ENCODE measurements at regions not wholly inside any gene's neighbourhood (a gene's known extent, or its start where the extent isn't known, plus 50 kb on each side); places are given as distances from the start of the nearest gene placed in this dataset.

GRCh38 chr7:136637813-136638212, 230.6 kb upstream of the CHRM2 start:
- no peak overlapping the region for H3K9ac ChIP-seq (ENCODE audit: low read depth in 1 of 2, low read length in 2 of 2)
- 77% methylated on average over 2 of the region's 2 CpGs for WGBS

GRCh38 chr7:136635751-136636150, 232.7 kb upstream of the CHRM2 start:
- Histone ChIP-seq H3K27ac (ENCODE audit: low read depth in 1 of 2, low read length in 2 of 2) (no peak overlapping the region), H3K27me3 (ENCODE audit: control insufficient read depth in 4 of 4, insufficient read depth in 4 of 4, low read length in 3 of 4) (no peaks in the 10 kb centered on the region), H3K4me1 (ENCODE audit: control insufficient read depth in 4 of 4, insufficient read depth in 4 of 4, low read length in 3 of 4) (no peaks in the 10 kb centered on the region), H3K9me3 (ENCODE audit: control insufficient read depth in 4 of 4, low read length in 3 of 4) (peaks cover 0 to 1% (median 0%) of the 10 kb centered on the region in 4 donors), H3K36me3 (ENCODE audit: control insufficient read depth in 4 of 4, insufficient read depth in 3 of 4, low read depth in 1 of 4, low read length in 3 of 4) (no peaks in the 10 kb centered on the region), H3K4me3 (ENCODE audit: low read depth in 1 of 3, low read length in 3 of 3) (no peak overlapping the region), H3K9ac (ENCODE audit: low read depth in 1 of 2, low read length in 2 of 2) (no peak overlapping the region)
- WGBS, result 61% methylated on average over 3 of the region's 3 CpGs
- DNase-seq (ENCODE audit: low spot score), result no peak
- TF ChIP-seq TAF1 (conservative IDR thresholded peaks at IDR 0.05), result no peak
- TF ChIP-seq RXRA (IDR thresholded peaks at IDR 0.05), result no peak
- TF ChIP-seq FOXA2 (IDR thresholded peaks at IDR 0.05), result no peak
- TF ChIP-seq YY1 (IDR thresholded peaks at IDR 0.05), result no peak
- TF ChIP-seq HNF4A (conservative IDR thresholded peaks at IDR 0.05), result no peak
- no peak for TF ChIP-seq RAD21 (IDR thresholded peaks at IDR 0.05)
- no peak for TF ChIP-seq FOXA1 (IDR thresholded peaks at IDR 0.05)
- no peak for TF ChIP-seq ZBTB33 (IDR thresholded peaks at IDR 0.05)
- TF ChIP-seq SP1 (IDR thresholded peaks at IDR 0.05), result no peak
- no peak for TF ChIP-seq JUND (IDR thresholded peaks at IDR 0.05)
- TF ChIP-seq ATF3 (IDR thresholded peaks at IDR 0.05), result no peak
- no peak for TF ChIP-seq CTCF (IDR thresholded peaks at IDR 0.05; ENCODE audit: low read depth, low read length, missing input control)

More at GRCh38 chr7:136637813-136638212, 230.6 kb upstream of the CHRM2 start:
- TF ChIP-seq ZBTB33 (IDR thresholded peaks at IDR 0.05) (no peak), RAD21 (IDR thresholded peaks at IDR 0.05) (no peak), GABPA (IDR thresholded peaks at IDR 0.05 in 1 of 2, conservative IDR thresholded peaks at IDR 0.05 in 1 of 2) (no peak), NR2F2 (IDR thresholded peaks at IDR 0.05) (no peak), EGR1 (IDR thresholded peaks at IDR 0.05; ENCODE audit: low read depth in 2 of 2) (no peak), FOXA2 (IDR thresholded peaks at IDR 0.05) (no peak), HNF4A (conservative IDR thresholded peaks at IDR 0.05) (no peak), TAF1 (conservative IDR thresholded peaks at IDR 0.05) (no peak), FOXA1 (IDR thresholded peaks at IDR 0.05) (no peak), SP1 (IDR thresholded peaks at IDR 0.05) (no peak), RXRA (IDR thresholded peaks at IDR 0.05) (no peak), HNF4G (IDR thresholded peaks at IDR 0.05) (no peak), CTCF (IDR thresholded peaks at IDR 0.05; ENCODE audit: low read depth, low read length, missing input control) (no peak), JUND (IDR thresholded peaks at IDR 0.05) (no peak)
- H3K4me1 ChIP-seq (ENCODE audit: control insufficient read depth in 4 of 4, insufficient read depth in 4 of 4, low read length in 3 of 4), result peaks cover 0 to 1% (median 0%) of the 10 kb centered on the region in 4 donors
- H3K27ac ChIP-seq (ENCODE audit: low read depth in 1 of 2, low read length in 2 of 2), result no peak overlapping the region
- H3K9me3 ChIP-seq (ENCODE audit: control insufficient read depth in 4 of 4, low read length in 3 of 4), result peaks cover 0 to 1% (median 0%) of the 10 kb centered on the region in 4 donors
- H3K36me3 ChIP-seq (ENCODE audit: control insufficient read depth in 4 of 4, insufficient read depth in 3 of 4, low read depth in 1 of 4, low read length in 3 of 4), result no peaks in the 10 kb centered on the region
- H3K27me3 ChIP-seq (ENCODE audit: control insufficient read depth in 4 of 4, insufficient read depth in 4 of 4, low read length in 3 of 4), result no peaks in the 10 kb centered on the region
- no peak for DNase-seq (ENCODE audit: low spot score)
- H3K4me3 ChIP-seq (ENCODE audit: low read depth in 1 of 3, low read length in 3 of 3), result no peak overlapping the region

Data from liver (tissue), 8 donors.